Activated T-cell treated with anti-CD3 and anti-CD28 coated beads, Interleukin-2, amount 50 U/mL, for 4 hours (primary cell): ENCODE measurements at regions not wholly inside any gene's neighbourhood (a gene's known extent, or its start where the extent isn't known, plus 50 kb on each side); places are given as distances from the start of the nearest gene placed in this dataset.

Experiments used
- ATAC-seq, 2 donors: fragments of 200-7000 bp; cut with Tn5 transposase; one replicate each; pipeline ENCODE4 v1.10.0; 2021
- DNase-seq: peaks from one replicate; pipeline ENCODE4 v3.0.0-alpha.2; 2020
- H3K27me3 Mint-ChIP-seq: one replicate; pipeline ENCODE4 v1.8.0; 2021; ENCODE audit warnings: low read depth, mixed read lengths
- H3K36me3 Mint-ChIP-seq: one replicate; pipeline ENCODE4 v1.8.0; 2022; ENCODE audit warnings: mixed read lengths; ENCODE audit not compliant: insufficient read depth
- H3K4me1 Mint-ChIP-seq: one replicate; pipeline ENCODE4 v1.8.0; 2021; ENCODE audit warnings: low read depth, mixed read lengths
- H3K4me3 Mint-ChIP-seq: one replicate; pipeline ENCODE4 v1.8.0; 2021; ENCODE audit warnings: mild to moderate bottlenecking, moderate library complexity, mixed read lengths
- H3K9me3 Mint-ChIP-seq: one replicate; pipeline ENCODE4 v1.8.0; 2021; ENCODE audit warnings: mixed read lengths

DNA sequence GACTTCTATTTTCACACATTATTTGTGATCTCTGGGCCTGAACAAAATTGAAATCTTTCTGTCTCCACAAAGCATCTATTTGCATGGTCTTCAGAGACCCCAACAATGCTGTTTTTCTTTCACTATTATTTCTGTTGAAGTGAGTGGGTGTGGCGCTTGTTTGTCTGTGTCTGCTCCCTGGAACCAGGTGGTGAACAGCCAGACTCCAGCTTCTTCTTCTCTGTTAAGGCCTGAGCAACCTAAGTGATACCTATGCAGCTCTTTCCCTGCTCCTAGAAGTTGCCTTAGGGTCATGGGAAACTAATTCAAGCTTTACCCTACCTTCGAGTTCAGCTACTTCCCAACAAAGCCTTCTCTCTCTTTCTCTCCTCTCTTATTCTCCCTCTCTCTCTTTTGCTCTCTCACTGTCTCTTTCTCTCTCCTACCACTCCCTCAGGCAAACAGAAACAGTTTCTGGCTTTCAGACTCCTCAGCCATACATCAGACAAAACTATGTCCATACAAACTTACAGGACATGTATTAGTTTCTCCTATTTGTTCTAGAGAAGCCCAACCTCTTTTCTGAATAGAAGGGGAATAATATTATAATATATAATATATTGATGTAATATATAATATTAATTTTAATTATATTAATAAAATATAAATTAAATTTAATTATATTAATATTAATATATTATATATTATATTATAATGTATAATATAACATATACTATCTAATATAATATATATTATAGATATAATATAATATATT lies 552.5 kb downstream of the DSC3 start:
- H3K9me3 Mint-ChIP-seq = peaks cover 12% of the 10 kb centered on the region
- H3K36me3 Mint-ChIP-seq = no peaks in the 10 kb centered on the region
- H3K4me1 Mint-ChIP-seq = no peaks in the 10 kb centered on the region
- no peak overlapping the region for H3K4me3 Mint-ChIP-seq
- DNase-seq (no peak), ATAC-seq (no peak)
- H3K27me3 Mint-ChIP-seq = no peaks in the 10 kb centered on the region

DNA sequence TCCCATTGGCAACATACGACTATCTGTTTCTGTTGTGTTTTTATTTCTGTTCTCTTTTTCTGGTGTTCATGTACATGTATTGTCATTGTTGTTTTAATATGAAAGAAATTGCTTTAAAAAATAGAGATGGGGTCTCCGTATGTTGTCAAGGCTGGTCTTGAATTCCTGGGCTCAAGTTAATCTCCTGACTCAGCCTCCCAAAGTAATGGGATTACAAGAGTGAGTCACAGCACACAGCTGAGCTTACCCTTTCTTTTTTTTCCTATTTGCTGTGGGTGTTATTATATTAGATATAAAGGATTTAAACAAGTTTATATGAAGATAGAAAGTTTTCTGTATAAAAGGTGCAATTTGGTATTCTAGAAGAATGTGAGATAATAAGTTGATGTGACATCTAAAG lies 554.6 kb downstream of the DSC3 start:
- DNase-seq = no peak
- Mint-ChIP-seq H3K4me1 (no peaks in the 10 kb centered on the region), H3K9me3 (peaks cover 12% of the 10 kb centered on the region), H3K27me3 (no peaks in the 10 kb centered on the region), H3K4me3 (no peak overlapping the region), H3K36me3 (no peaks in the 10 kb centered on the region)
- ATAC-seq = no peak

DNA sequence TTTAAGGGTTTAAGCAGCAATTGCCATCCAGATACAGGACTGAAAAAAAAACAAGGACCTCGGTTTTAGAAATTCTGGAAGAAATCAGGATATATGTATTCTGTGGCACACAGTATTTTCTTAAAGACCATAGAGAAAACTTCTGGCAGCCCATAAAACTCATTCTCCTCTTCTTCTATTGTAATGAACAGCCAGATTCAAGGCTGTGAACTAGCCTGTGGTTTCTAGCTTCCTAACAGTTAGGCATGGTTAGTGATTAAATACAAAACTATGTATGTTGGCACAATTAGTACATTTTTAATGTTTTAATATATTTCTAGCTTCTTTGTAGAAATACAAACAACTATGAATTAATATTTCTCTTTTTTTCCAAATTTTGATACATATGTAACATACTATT lies 555.7 kb downstream of the DSC3 start:
- H3K4me3 Mint-ChIP-seq = no peak overlapping the region
- ATAC-seq (no peak), DNase-seq (no peak)
- no peaks in the 10 kb centered on the region for H3K4me1 Mint-ChIP-seq
- no peaks in the 10 kb centered on the region for H3K36me3 Mint-ChIP-seq
- H3K9me3 Mint-ChIP-seq = peaks cover 4% of the 10 kb centered on the region
- no peaks in the 10 kb centered on the region for H3K27me3 Mint-ChIP-seq

DNA sequence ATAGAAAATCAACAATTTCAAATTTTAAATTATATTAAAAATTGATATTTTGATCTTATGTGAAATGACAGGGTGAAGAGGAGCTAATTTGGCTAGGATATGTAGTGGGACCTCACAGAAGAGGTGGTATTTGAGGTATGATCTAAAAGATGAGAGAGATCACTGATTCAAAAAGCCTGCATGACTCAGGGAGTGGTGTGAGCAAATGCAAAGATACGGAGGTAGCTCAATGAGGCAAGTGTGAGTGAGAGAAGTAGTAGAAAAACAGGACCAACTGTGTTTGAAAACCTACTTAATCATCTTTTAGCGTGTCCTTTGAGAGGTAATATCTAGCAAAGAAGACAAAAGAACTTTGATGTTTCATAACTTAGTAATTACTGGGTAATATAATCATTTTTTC lies 557.5 kb downstream of the DSC3 start:
- H3K4me3 Mint-ChIP-seq = no peak overlapping the region
- DNase-seq (no peak), ATAC-seq (no peak)
- no peaks in the 10 kb centered on the region for H3K27me3 Mint-ChIP-seq
- H3K36me3 Mint-ChIP-seq = no peaks in the 10 kb centered on the region
- no peaks in the 10 kb centered on the region for H3K4me1 Mint-ChIP-seq
- peaks cover 6% of the 10 kb centered on the region for H3K9me3 Mint-ChIP-seq

DNA sequence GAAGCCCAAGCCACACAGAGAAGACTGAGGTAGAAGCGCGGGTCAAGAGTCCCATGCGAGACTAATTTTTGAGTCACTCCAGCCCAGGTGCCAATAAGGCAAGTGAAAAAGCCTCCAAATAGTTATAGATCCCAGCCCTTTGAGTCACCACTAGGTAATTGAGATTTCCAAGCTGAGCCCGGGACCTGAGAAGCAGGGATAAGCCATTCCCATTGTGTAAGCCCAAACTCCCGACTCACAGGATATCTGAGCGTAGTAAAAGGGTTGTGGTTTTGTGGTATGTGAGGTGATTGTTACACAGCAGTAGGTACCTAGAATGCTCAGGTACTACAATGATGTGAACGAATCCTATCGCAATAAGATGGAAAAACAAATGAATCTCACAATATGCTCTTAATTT lies 560.7 kb downstream of the DSC3 start:
- DNase-seq (no peak), ATAC-seq (no peak)
- no peaks in the 10 kb centered on the region for H3K27me3 Mint-ChIP-seq
- no peaks in the 10 kb centered on the region for H3K36me3 Mint-ChIP-seq
- H3K9me3 Mint-ChIP-seq = peaks cover 11% of the 10 kb centered on the region
- no peak overlapping the region for H3K4me3 Mint-ChIP-seq
- no peaks in the 10 kb centered on the region for H3K4me1 Mint-ChIP-seq

DNA sequence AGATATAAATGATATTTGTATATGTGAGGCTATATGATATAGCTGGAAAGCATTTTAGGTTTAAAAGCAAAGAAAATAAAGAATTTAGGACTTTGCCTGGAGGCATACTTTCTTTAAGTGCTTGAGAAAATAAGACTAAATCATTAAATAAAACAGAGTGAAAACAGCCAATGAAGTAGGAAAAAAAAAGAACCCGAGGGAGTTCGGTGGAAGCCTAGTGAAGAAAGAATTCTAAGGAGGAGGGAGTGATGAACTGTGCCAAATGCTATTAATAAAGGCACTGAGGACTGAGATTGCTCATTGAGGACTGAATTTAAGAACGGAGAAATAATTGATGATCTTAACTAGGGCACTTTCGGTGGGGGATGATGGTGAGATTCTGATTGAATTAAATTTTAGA lies 573.5 kb downstream of the DSC3 start:
- no peak overlapping the region for H3K4me3 Mint-ChIP-seq
- peaks cover 12% of the 10 kb centered on the region for H3K9me3 Mint-ChIP-seq
- no peaks in the 10 kb centered on the region for H3K36me3 Mint-ChIP-seq
- ATAC-seq (no peak), DNase-seq (no peak)
- H3K4me1 Mint-ChIP-seq = no peaks in the 10 kb centered on the region
- no peaks in the 10 kb centered on the region for H3K27me3 Mint-ChIP-seq

DNA sequence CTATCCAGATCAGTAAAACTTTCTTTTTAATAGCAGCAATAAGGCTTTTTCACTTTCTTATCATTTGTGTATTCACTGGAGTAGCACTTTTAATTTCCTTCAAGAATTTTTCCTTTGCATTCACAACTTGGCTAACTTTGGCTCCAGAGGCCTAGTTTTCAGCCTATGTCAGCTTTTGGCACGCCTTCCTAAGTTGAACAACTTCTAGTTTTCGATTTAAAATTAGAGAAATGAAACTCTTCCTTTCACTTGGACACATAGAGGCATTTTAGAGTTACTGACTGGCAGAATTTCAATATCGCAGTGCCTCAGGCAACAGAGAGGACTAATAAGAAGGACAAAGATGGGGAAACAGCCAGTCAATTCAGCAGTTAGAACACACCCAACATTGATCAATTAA lies 577.4 kb downstream of the DSC3 start:
- ATAC-seq (no peak), DNase-seq (no peak)
- H3K36me3 Mint-ChIP-seq = no peaks in the 10 kb centered on the region
- no peaks in the 10 kb centered on the region for H3K27me3 Mint-ChIP-seq
- peaks cover 4% of the 10 kb centered on the region for H3K9me3 Mint-ChIP-seq
- no peaks in the 10 kb centered on the region for H3K4me1 Mint-ChIP-seq
- H3K4me3 Mint-ChIP-seq = no peak overlapping the region

DNA sequence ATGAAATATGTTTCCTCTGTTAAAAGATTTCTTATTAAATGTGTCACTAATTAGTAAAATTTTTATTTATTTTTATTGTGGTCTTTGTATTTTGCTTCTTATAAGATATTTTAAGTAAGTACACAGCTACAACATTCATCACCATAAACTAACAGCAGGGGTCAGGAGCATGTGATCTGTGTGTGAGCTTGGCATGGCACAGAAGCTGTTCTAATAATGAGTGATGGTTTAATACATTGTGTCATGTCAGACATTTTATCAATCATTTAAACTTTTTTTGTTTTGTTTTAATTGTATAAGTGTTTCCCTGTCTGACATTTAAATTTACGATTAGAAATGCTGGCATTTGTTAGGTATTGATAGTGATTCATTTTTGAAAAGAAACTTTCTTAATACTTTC lies 585.4 kb downstream of the DSC3 start:
- H3K27me3 Mint-ChIP-seq = no peaks in the 10 kb centered on the region
- no peaks in the 10 kb centered on the region for H3K36me3 Mint-ChIP-seq
- DNase-seq (no peak), ATAC-seq (no peak)
- peaks cover 3% of the 10 kb centered on the region for H3K9me3 Mint-ChIP-seq
- H3K4me1 Mint-ChIP-seq = no peaks in the 10 kb centered on the region
- no peak overlapping the region for H3K4me3 Mint-ChIP-seq

DNA sequence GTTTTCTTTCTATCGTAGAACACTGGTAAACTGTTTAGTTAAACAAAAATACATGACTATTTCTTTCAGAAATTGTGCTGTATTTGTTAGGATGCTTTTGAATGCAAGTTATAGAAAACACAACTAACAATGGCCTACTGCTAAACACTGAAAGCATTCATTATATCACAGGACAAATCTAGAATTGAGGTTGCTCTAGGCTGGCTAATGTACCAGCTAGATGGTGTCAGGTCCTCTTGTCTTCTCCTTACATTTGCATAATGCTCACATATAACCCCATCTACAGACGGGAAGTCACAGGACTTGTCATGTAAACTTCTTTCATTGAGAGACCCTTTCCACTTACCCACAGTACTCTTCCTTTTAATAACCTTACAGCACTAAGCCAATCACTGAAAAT lies 586.8 kb downstream of the DSC3 start:
- no peak overlapping the region for H3K4me3 Mint-ChIP-seq

DNA sequence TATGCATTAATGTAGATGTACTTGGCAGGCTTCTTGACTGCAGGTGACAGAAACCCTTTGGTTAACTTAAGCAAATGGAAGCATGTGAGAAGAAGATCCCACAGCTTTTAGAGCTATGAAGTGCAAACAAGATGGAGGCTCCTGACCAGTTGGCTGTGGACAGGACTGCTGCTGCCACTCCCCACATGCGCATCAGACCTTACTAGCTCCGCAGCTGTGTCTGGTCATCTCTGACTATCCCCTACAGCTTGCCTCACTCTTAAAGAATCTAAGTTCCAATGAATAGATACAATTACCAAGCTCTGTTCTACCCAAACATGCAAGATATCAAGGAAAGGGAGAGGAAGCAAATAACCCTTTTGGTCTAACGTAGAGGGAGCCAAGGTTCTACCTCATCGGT lies 587.6 kb downstream of the DSC3 start:
- ATAC-seq = no peak

More for the DNA sequence above, 586.8 kb downstream of the DSC3 start:
- ATAC-seq = no peak
- Mint-ChIP-seq H3K4me1 (no peaks in the 10 kb centered on the region), H3K9me3 (peaks cover 3% of the 10 kb centered on the region), H3K36me3 (no peaks in the 10 kb centered on the region), H3K27me3 (no peaks in the 10 kb centered on the region)
- DNase-seq = no peak

DNA sequence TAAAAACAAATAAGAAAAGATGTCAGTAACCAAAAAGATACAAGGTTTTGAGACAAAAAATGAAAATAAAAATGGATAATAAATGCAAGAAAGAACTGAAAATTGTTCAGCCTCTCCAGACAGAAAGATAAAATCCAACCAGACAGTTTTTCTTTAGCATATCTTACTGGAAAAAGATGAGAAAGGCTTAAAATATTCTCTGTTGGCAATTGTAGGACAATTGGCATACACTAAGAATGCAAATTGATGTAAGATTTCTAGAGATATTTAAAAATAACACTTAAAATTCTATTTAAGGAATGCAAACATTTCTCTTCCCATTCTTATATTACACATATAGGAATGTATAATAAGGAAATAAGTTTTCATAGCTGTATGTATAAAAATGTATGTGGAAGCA lies 590.6 kb downstream of the DSC3 start:
- no peak for ATAC-seq
- DNase-seq = no peak
- H3K4me1 Mint-ChIP-seq = no peaks in the 10 kb centered on the region
- no peaks in the 10 kb centered on the region for H3K27me3 Mint-ChIP-seq
- H3K9me3 Mint-ChIP-seq = peaks cover 3% of the 10 kb centered on the region
- no peaks in the 10 kb centered on the region for H3K36me3 Mint-ChIP-seq
- H3K4me3 Mint-ChIP-seq = no peak overlapping the region

More for the DNA sequence above, 587.6 kb downstream of the DSC3 start:
- DNase-seq = no peak
- Mint-ChIP-seq H3K36me3 (no peaks in the 10 kb centered on the region), H3K27me3 (no peaks in the 10 kb centered on the region), H3K9me3 (peaks cover 2% of the 10 kb centered on the region), H3K4me1 (no peaks in the 10 kb centered on the region), H3K4me3 (no peak overlapping the region)

DNA sequence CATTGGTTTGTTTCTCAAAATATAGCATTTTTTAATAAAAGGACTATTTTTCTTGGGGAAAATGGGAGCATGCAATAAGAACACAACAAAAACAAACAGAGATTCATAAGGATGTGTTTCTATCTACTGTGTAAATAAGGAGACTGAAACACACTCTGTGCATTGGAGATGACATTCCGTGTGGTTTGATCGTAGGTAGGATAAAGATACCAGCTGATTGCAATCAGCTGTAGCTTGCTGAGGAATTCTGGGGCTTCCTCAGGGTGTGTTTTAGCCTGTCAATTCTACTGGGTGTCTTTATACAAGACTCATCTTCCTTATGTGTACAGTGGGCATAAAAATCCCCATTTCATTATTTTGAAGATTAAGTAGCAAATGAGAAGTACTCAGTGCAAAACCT lies 591.6 kb downstream of the DSC3 start:
- ATAC-seq = no peak
- Mint-ChIP-seq H3K27me3 (no peaks in the 10 kb centered on the region), H3K4me3 (no peak overlapping the region)

DNA sequence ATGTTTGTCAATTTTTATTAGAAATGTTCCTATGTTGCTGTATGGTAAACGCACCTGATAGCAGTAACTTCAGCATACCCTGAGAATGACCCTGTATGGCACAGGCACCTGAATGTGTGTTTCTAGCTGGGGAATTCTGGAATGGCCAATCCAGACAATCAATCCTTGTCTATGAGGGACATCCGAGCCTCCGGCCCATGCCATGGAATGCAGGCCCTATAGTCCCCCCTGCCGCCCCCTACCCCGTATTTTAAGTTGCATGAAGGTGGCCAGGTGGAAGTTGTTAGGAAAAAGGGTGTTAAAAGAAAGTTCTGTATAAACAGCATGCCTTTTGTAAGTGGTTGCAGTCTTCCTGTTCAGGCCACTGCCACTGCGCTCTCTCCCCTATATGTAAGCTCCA lies 595.9 kb downstream of the DSC3 start:
- ATAC-seq (no peak), DNase-seq (no peak)
- no peak overlapping the region for H3K4me3 Mint-ChIP-seq
- no peaks in the 10 kb centered on the region for H3K4me1 Mint-ChIP-seq
- no peaks in the 10 kb centered on the region for H3K27me3 Mint-ChIP-seq
- H3K9me3 Mint-ChIP-seq = peaks cover 14% of the 10 kb centered on the region
- H3K36me3 Mint-ChIP-seq = no peaks in the 10 kb centered on the region

More for the DNA sequence above, 591.6 kb downstream of the DSC3 start:
- Mint-ChIP-seq H3K9me3 (peaks cover 3% of the 10 kb centered on the region), H3K4me1 (no peaks in the 10 kb centered on the region), H3K36me3 (no peaks in the 10 kb centered on the region)
- no peak for DNase-seq

DNA sequence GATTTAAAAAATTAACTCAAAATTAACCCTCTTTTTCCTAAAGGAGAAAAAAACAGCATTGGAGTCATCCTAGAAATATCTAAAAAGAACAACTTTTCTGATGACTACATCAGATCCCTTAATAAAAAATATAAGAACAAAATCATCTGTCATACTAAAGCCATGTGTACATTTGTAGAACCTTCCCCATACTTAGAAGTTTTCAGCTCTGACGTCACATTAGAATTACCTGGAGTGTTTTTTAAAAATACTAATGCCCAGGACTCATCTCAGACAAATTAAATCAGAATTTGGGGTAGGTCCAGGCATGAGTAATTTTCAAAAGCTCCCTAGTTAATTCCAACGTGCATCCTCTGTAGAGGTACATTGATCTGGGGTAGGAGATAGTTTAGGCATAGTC lies 598.0 kb downstream of the DSC3 start:
- peaks cover 22% of the 10 kb centered on the region for H3K9me3 Mint-ChIP-seq
- ATAC-seq = no peak

DNA sequence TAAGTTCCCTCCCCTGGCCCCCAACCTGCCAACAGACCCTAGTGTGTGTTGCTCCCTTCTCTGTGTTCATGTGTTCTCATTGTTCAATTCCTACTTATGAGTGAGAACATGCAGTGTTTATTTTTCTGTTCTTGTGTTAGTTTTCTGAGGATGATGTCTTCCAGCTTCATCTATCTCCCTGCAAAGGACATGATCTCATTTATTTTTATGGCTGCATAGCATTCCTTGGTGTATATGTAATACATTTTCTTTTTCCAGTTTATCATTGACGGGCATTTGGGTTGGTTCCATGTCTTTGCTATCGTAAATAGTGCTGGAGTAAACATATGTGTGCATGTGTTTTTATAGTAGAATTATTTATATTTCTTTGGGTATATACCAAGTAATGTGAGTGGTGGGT lies 602.2 kb downstream of the DSC3 start:
- DNase-seq (no peak), ATAC-seq (no peak)
- Mint-ChIP-seq H3K27me3 (no peaks in the 10 kb centered on the region), H3K4me3 (no peak overlapping the region), H3K9me3 (peaks cover 36% of the 10 kb centered on the region), H3K36me3 (no peaks in the 10 kb centered on the region), H3K4me1 (no peaks in the 10 kb centered on the region)

More for the DNA sequence above, 598.0 kb downstream of the DSC3 start:
- Mint-ChIP-seq H3K4me1 (no peaks in the 10 kb centered on the region), H3K27me3 (no peaks in the 10 kb centered on the region), H3K36me3 (no peaks in the 10 kb centered on the region), H3K4me3 (no peak overlapping the region)
- no peak for DNase-seq
